Pancreas (tissue), 10 donors: ENCODE measurements at regions not wholly inside any gene's neighbourhood (a gene's known extent, or its start where the extent isn't known, plus 50 kb on each side); places are given as distances from the start of the nearest gene placed in this dataset.

Experiments
- ATAC-seq, 4 donors: fragments of 200-7000 bp; cut with Tn5 transposase; one replicate each; pipeline versions ENCODE4 v1.8.0 to v1.9.1; 2020; ENCODE audit warnings: mild to moderate bottlenecking in 4 of 4, moderate library complexity in 4 of 4
- DNase-seq, 6 donors: peaks; one replicate each; pipeline ENCODE4 v3.0.0-alpha.2; 2020
- FAIRE-seq: peaks from 2 replicates; lab custom pipeline; 2012; peaks lifted over from hg19 to GRCh38; lab: Jason Lieb, UNC
- H3K27ac ChIP-seq, 4 donors: fragments of 200-600 bp; sonication (generic); 1 replicate in 3 of 4; 2 replicates in 1 of 4; pipeline versions ENCODE4 v1.5.0 to v1.8.0; 2020
- H3K27me3 ChIP-seq, 4 donors: fragments of 200-600 bp; one replicate each; pipeline ENCODE4 v1.8.0; 2021
- H3K36me3 ChIP-seq, 3 donors: fragments of 200-600 bp; sonication (generic) in 1 of 3; one replicate each; pipeline versions ENCODE4 v1.5.0 to v1.8.0; 2020 to 2021
- H3K4me1 ChIP-seq, 3 donors: fragments of 200-600 bp; one replicate each; pipeline ENCODE4 v1.8.0; 2021
- H3K4me3 ChIP-seq, 4 donors: fragments of 200-600 bp; sonication (generic) in 2 of 4; one replicate each; pipeline versions ENCODE4 v1.5.0 to v1.8.0; 2020 to 2021
- H3K9me3 ChIP-seq, 4 donors: fragments of 200-600 bp; one replicate each; pipeline ENCODE4 v1.8.0; 2021
- CTCF ChIP-seq, 4 donors: fragments of 200-600 bp; sonication (generic) in 3 of 4; IDR thresholded peaks; one replicate each; pipeline versions ENCODE4 v1.5.0 to v1.8.0; 2021; ENCODE audit warnings: antibody characterized with exemption in 4 of 4
- WGBS, 2 donors: extraction: QIAGEN DNeasy Blood & Tissue Kit; methylation state at CpG; one replicate each; pipeline ENCODE4 v1.1.7; 2013; 5-methylcytosine and 5-hydroxymethylcytosine counted together
- intact Hi-C, 3 donors: fragments of 100-400 bp; cut with DNase I; formaldehyde crosslinking; loops; one replicate each; pipeline versions ENCODE4 v1.11.1 to v1.14.2; 2022
- donor health status: healthy with polysubstance abuse.
- donor health status: DM: no; HTN: no; CAD: no; lungs with moderate emphysema.
- donor health status: DM: no; HTN: no; CAD: no.
- donor health status: control.
- donor health status: control.
- donor health status: Bipolar disorder and iron deficiency.
- donor health status: DM: yes; HTN: yes; CAD: no.
- donor health status: DM: no; HTN: no; CAD: no.
- donor health status: DM: no; HTN: no; CAD: no.
- donor health status: DM: yes; HTN: yes; CAD: no.

GRCh38 chr11:96523656-96524055 lies 133.8 kb downstream of the JRKL start:
- no peaks in the 10 kb centered on the region for H3K36me3 ChIP-seq
- intact Hi-C loops = no loop called here
- no peak for TF ChIP-seq CTCF (IDR thresholded peaks at IDR 0.05)
- FAIRE-seq = no peak
- no peak overlapping the region for H3K4me3 ChIP-seq
- no peaks in the 10 kb centered on the region for H3K27me3 ChIP-seq
- H3K27ac ChIP-seq = no peak overlapping the region
- no peak for DNase-seq
- no peaks in the 10 kb centered on the region for H3K9me3 ChIP-seq
- WGBS, 2 donors = 65 to 70% methylated on average over 2 of the region's 2 CpGs
- no peaks in the 10 kb centered on the region for H3K4me1 ChIP-seq
- no peak for ATAC-seq

DNA sequence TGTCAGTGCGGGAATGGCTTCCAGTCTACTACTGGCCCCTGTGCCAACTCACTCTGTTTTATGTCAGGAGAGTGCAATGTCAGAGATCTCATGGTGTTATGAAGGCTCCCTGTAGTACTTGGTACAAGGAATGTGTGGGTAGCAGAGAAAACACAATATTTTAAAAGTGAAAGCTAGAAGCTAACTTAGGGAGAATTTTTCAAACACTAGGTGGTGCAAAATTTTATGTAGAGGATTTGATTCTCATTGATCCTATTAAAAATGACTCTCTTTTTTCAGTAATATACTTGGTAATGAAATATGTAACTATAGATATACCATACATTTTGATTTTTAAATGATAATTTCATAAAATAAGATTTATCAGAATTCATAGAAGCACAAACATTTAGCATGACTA lies 134.7 kb downstream of the JRKL start:
- 68 to 75% methylated on average over 1 of the region's 1 CpG for WGBS, 2 donors
- intact Hi-C loops = no loop called here

GRCh38 chr11:96530473-96530872 lies 140.7 kb downstream of the JRKL start:
- H3K27me3 ChIP-seq = no peaks in the 10 kb centered on the region
- FAIRE-seq (no peak), DNase-seq (no peak), ATAC-seq (no peak)
- no peak for TF ChIP-seq CTCF (IDR thresholded peaks at IDR 0.05)
- H3K9me3 ChIP-seq = no peaks in the 10 kb centered on the region
- H3K36me3 ChIP-seq = no peaks in the 10 kb centered on the region
- WGBS, 2 donors = 22 to 33% methylated on average over 1 of the region's 1 CpG
- no peak overlapping the region for H3K27ac ChIP-seq
- H3K4me3 ChIP-seq = no peak overlapping the region
- intact Hi-C loops = no loop called here
- no peaks in the 10 kb centered on the region for H3K4me1 ChIP-seq

More for the DNA sequence above, 134.7 kb downstream of the JRKL start:
- H3K36me3 ChIP-seq = no peaks in the 10 kb centered on the region
- H3K27me3 ChIP-seq = no peaks in the 10 kb centered on the region
- no peak for ATAC-seq
- H3K4me3 ChIP-seq = no peak overlapping the region
- TF ChIP-seq CTCF (IDR thresholded peaks at IDR 0.05) = no peak
- FAIRE-seq = no peak
- DNase-seq = no peak
- no peak overlapping the region for H3K27ac ChIP-seq
- H3K9me3 ChIP-seq = no peaks in the 10 kb centered on the region
- no peaks in the 10 kb centered on the region for H3K4me1 ChIP-seq

GRCh38 chr11:96538104-96538503 lies 148.3 kb downstream of the JRKL start:
- ATAC-seq = no peak
- Histone ChIP-seq H3K27me3 (no peaks in the 10 kb centered on the region), H3K9me3 (no peaks in the 10 kb centered on the region), H3K4me3 (no peak overlapping the region), H3K4me1 (no peaks in the 10 kb centered on the region), H3K36me3 (no peaks in the 10 kb centered on the region), H3K27ac (no peak overlapping the region)
- intact Hi-C loops = no loop called here
- no peak for DNase-seq
- FAIRE-seq = no peak
- no peak for TF ChIP-seq CTCF (IDR thresholded peaks at IDR 0.05)
- 57 to 63% methylated on average over 4 of the region's 4 CpGs for WGBS, 2 donors

- Histone ChIP-seq H3K4me3 (no peak overlapping the region), H3K4me1 (no peaks in the 10 kb centered on the region), H3K27ac (no peak overlapping the region), H3K9me3 (no peaks in the 10 kb centered on the region), H3K27me3 (no peaks in the 10 kb centered on the region), H3K36me3 (no peaks in the 10 kb centered on the region)
- FAIRE-seq (no peak), DNase-seq (no peak), ATAC-seq (no peak)
- TF ChIP-seq CTCF (IDR thresholded peaks at IDR 0.05) = no peak
- intact Hi-C loops = no loop called here
Observed at GRCh38 chr11:96538622-96539021, 148.8 kb downstream of the JRKL start.
